Activated B cell treated with CpG ODN at 0.5 μM for 24 hours (primary cell): ENCODE measurements at regions not wholly inside any gene's neighbourhood (a gene's known extent, or its start where the extent isn't known, plus 50 kb on each side); places are given as distances from the start of the nearest gene placed in this dataset.

ENCODE experiments used
- ATAC-seq: fragments of 200-7000 bp; cut with Tn5 transposase; one replicate; pipeline ENCODE4 v1.10.0; 2021; ENCODE audit warnings: low read depth, mild to moderate bottlenecking, moderate library complexity
- CTCF ChIA-PET: fragments of 350-600 bp; sonication (Branson Sonifier 250); formaldehyde crosslinking; loops from one replicate; lab custom pipeline; 2021; ENCODE audit warnings: antibody characterized with exemption; lab: Charles Lee
- POLR2A ChIA-PET: fragments of 350-600 bp; sonication (Branson Sonifier 250); formaldehyde crosslinking; loops from one replicate; lab custom pipeline; 2021; ENCODE audit warnings: antibody characterized with exemption; lab: Charles Lee
- DNase-seq: peaks from one replicate; pipeline ENCODE4 v3.0.0; 2022
- H3K27ac Mint-ChIP-seq: one replicate; pipeline ENCODE4 v1.8.0; 2020; ENCODE audit warnings: mixed read lengths
- H3K27me3 Mint-ChIP-seq: one replicate; pipeline ENCODE4 v1.8.0; 2021; ENCODE audit warnings: mixed read lengths
- H3K36me3 Mint-ChIP-seq: one replicate; pipeline ENCODE4 v1.8.0; 2021; ENCODE audit warnings: low read depth, mixed read lengths
- H3K4me1 Mint-ChIP-seq: one replicate; pipeline ENCODE4 v1.8.0; 2021; ENCODE audit warnings: mixed read lengths
- H3K4me3 Mint-ChIP-seq: one replicate; pipeline ENCODE4 v1.8.0; 2020; ENCODE audit warnings: mild to moderate bottlenecking, mixed read lengths
- H3K9me3 Mint-ChIP-seq: one replicate; pipeline ENCODE4 v1.8.0; 2020; ENCODE audit warnings: mixed read lengths
- intact Hi-C: fragments of 100-400 bp; cut with micrococcal nuclease; formaldehyde crosslinking; loops from one replicate; pipeline ENCODE4 v1.15.1; 2024
- TF ChIP-seq, protein P1 (sequence below): fragments of 200-600 bp; IDR thresholded peaks from one replicate; pipeline ENCODE4 v1.8.0; 2022; ENCODE audit warnings: antibody characterized with exemption, mild to moderate bottlenecking

DNA sequence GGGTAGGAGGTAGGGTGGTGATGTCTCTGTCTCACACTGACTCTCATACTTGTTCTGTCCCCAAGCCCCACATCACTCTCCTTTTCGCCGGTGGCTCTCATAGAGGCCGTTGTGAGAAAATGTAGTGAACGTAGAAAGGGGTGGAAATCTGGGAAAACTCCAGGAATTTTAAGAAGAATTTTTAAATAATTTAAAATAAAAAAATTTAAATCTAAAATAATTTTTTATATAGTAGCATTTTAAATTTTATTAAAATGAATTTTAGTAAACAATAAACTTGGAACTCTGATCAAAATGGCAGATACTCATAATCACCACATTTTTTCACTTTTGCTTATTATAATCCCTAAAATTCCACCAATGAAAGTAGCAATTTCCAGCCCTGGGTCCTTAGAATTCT is 473.6 kb upstream of the ZFHX3 start:
- CTCF ChIA-PET: no interaction called here
- Mint-ChIP-seq H3K4me3 (no peak overlapping the region), H3K27ac (no peak overlapping the region), H3K27me3 (no peaks in the 10 kb centered on the region), H3K4me1 (no peaks in the 10 kb centered on the region), H3K36me3 (no peaks in the 10 kb centered on the region), H3K9me3 (no peaks in the 10 kb centered on the region)
- DNase-seq (no peak), ATAC-seq (no peak)
- POLR2A ChIA-PET: no interaction called here
- TF ChIP-seq, protein P1, sequence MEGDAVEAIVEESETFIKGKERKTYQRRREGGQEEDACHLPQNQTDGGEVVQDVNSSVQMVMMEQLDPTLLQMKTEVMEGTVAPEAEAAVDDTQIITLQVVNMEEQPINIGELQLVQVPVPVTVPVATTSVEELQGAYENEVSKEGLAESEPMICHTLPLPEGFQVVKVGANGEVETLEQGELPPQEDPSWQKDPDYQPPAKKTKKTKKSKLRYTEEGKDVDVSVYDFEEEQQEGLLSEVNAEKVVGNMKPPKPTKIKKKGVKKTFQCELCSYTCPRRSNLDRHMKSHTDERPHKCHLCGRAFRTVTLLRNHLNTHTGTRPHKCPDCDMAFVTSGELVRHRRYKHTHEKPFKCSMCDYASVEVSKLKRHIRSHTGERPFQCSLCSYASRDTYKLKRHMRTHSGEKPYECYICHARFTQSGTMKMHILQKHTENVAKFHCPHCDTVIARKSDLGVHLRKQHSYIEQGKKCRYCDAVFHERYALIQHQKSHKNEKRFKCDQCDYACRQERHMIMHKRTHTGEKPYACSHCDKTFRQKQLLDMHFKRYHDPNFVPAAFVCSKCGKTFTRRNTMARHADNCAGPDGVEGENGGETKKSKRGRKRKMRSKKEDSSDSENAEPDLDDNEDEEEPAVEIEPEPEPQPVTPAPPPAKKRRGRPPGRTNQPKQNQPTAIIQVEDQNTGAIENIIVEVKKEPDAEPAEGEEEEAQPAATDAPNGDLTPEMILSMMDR: no peak
- intact Hi-C loops: no loop called here

DNA sequence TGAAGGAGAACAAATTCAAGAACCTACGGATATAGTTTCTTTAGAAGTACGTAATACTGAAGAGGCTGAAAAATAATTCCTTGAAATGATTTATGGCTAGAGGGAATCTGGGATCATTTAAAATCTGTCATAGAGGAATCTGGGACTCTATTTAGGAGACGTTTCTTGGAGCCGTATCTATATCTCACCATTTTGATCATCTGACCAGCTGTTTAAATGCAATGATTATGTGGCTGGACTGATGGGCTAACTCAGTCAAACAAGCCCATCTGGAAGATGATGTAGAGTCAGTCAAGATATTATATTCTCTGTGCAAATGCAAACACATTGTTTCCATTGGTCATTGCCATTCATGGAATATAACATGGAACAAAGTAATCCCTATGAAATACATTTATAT is 467.7 kb upstream of the ZFHX3 start:
- no peaks in the 10 kb centered on the region for H3K9me3 Mint-ChIP-seq
- intact Hi-C loops: no loop called here
- H3K27me3 Mint-ChIP-seq: no peaks in the 10 kb centered on the region
- no peak overlapping the region for H3K27ac Mint-ChIP-seq
- TF ChIP-seq, protein P1: no peak
- ChIA-PET CTCF (no interaction called here), POLR2A (no interaction called here)
- H3K4me1 Mint-ChIP-seq: no peaks in the 10 kb centered on the region
- ATAC-seq (no peak), DNase-seq (no peak)
- H3K36me3 Mint-ChIP-seq: no peaks in the 10 kb centered on the region
- no peak overlapping the region for H3K4me3 Mint-ChIP-seq

DNA sequence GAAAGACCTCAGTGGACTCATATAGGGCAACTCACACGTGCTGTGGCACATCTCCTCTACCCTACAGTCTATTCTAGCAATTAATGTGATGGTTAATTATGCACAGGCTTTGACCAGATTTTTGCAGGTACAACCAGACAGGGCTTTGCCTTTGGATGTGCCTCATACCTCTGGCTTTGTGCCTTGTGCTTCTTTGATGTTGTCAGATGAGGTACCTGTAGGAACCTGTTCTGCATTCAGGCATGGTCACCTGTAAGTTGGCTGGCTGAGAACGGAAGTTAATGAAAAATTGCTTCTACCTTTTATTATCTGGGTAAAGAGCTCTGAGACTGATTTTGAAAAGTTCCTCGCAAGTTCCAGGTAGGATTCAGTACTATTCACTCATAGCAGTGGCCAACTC is 462.9 kb upstream of the ZFHX3 start:
- ChIA-PET CTCF (no interaction called here), POLR2A (no interaction called here)
- no peak for ATAC-seq
- TF ChIP-seq, protein P1: no peak
- Mint-ChIP-seq H3K4me1 (no peaks in the 10 kb centered on the region), H3K27ac (no peak overlapping the region), H3K4me3 (no peak overlapping the region), H3K36me3 (no peaks in the 10 kb centered on the region), H3K27me3 (no peaks in the 10 kb centered on the region), H3K9me3 (no peaks in the 10 kb centered on the region)
- DNase-seq: no peak
- intact Hi-C loops: no loop called here

DNA sequence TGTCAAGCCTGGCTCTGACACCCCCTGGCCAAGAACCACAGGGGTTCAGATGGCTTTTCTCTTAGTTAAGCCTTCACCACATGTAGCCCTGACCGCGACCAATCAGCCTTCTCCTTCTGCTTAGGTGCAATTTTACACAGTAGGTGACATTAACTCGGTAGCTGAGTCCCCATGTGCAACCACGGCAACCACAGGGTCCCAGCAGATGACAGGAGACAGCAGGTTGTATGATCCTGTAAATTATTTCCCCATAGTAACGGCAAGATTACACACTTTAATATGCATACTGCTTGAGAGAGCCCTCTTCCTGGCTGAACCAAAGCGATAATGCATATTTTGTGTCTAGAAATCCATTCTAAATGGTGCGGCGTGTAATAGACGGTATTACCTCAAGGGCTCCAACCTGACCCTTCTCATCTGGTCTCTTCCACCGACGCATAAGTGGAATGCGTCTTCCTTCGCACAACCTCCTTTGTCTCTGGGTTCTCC is 458.7 kb upstream of the ZFHX3 start:
- ChIA-PET POLR2A (no interaction called here), CTCF (no interaction called here)
- no peaks in the 10 kb centered on the region for H3K27me3 Mint-ChIP-seq
- no peak overlapping the region for H3K4me3 Mint-ChIP-seq
- TF ChIP-seq, protein P1: no peak
- DNase-seq (no peak), ATAC-seq (no peak)
- no peaks in the 10 kb centered on the region for H3K4me1 Mint-ChIP-seq
- H3K36me3 Mint-ChIP-seq: no peaks in the 10 kb centered on the region
- intact Hi-C loops: no loop called here
- no peak overlapping the region for H3K27ac Mint-ChIP-seq
- H3K9me3 Mint-ChIP-seq: no peaks in the 10 kb centered on the region

DNA sequence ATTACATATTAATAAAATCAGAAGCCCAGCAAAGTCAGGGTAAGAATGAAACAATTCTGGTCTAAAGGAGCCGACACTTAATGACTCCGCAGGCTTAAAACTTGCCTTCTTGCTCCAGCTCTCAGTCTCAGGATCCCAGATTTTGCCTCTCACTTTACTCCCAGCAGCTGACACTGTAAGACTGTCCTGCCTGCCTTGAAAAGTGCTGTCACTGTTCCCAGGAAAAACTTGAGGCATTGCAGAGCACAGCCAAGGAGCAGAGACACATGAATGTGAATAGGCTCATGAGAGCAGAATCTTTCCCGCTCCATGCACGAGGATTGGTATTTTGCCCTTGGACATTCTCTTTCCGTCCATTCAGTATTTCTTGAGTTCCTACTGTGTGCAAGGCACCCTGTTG is 457.6 kb upstream of the ZFHX3 start:
- H3K9me3 Mint-ChIP-seq: no peaks in the 10 kb centered on the region
- intact Hi-C loops: no loop called here
- no peaks in the 10 kb centered on the region for H3K27me3 Mint-ChIP-seq
- ATAC-seq: no peak
- H3K4me3 Mint-ChIP-seq: no peak overlapping the region
- ChIA-PET POLR2A (no interaction called here), CTCF (no interaction called here)
- no peaks in the 10 kb centered on the region for H3K36me3 Mint-ChIP-seq
- DNase-seq: no peak
- no peak overlapping the region for H3K27ac Mint-ChIP-seq
- H3K4me1 Mint-ChIP-seq: no peaks in the 10 kb centered on the region
- TF ChIP-seq, protein P1: no peak
